Mesendoderm (in vitro differentiated cells): ENCODE measurements at regions not wholly inside any gene's neighbourhood (a gene's known extent, or its start where the extent isn't known, plus 50 kb on each side); places are given as distances from the start of the nearest gene placed in this dataset.

Source experiments
- DNase-seq: peaks from one replicate; pipeline ENCODE4 v3.0.0; 2013
- H2AK5ac ChIP-seq: 2 replicates; pipeline ENCODE4 v1.6.1; 2013; ENCODE audit warnings: low read length, inconsistent platforms
- H2BK120ac ChIP-seq: 2 replicates; pipeline ENCODE4 v1.6.1; 2013; ENCODE audit warnings: low read depth, mild to moderate bottlenecking, low read length, moderate library complexity, mixed read lengths
- H2BK15ac ChIP-seq: replicated peaks from 2 replicates; pipeline ENCODE4 v1.6.1; 2013; ENCODE audit warnings: low read depth, mild to moderate bottlenecking, moderate library complexity
- H2BK5ac ChIP-seq: 2 replicates; pipeline ENCODE4 v1.6.1; 2013; ENCODE audit warnings: low read length, inconsistent platforms
- H3K18ac ChIP-seq: 2 replicates; pipeline ENCODE4 v1.6.1; 2013; ENCODE audit warnings: mild to moderate bottlenecking, low read length, mixed read lengths
- H3K23ac ChIP-seq: one replicate; pipeline ENCODE4 v1.6.1; 2013; ENCODE audit warnings: low read length
- H3K27ac ChIP-seq: 2 replicates; pipeline ENCODE4 v1.5.1; 2013; ENCODE audit warnings: low read depth, mild to moderate bottlenecking, inconsistent platforms, low read length, moderate library complexity
- H3K27me3 ChIP-seq: 2 replicates; pipeline ENCODE4 v1.6.1; 2013; ENCODE audit warnings: low read length, control low read depth, mild to moderate bottlenecking, inconsistent platforms; ENCODE audit not compliant: insufficient read depth, poor library complexity
- H3K36me3 ChIP-seq: 2 replicates; pipeline ENCODE4 v1.6.1; 2013; ENCODE audit warnings: low read length, inconsistent platforms; ENCODE audit not compliant: control insufficient read depth, insufficient read depth
- H3K4ac ChIP-seq: one replicate; pipeline ENCODE4 v1.6.1; 2013; ENCODE audit warnings: low read depth, mild to moderate bottlenecking, low read length, moderate library complexity
- H3K4me1 ChIP-seq: 2 replicates; pipeline ENCODE4 v1.6.1; 2013; ENCODE audit warnings: low read depth, low read length, inconsistent platforms; ENCODE audit not compliant: control insufficient read depth
- H3K4me2 ChIP-seq: 2 replicates; pipeline ENCODE4 v1.6.1; 2013; ENCODE audit warnings: low read length
- H3K4me3 ChIP-seq: 2 replicates; pipeline ENCODE4 v1.5.1; 2013; ENCODE audit warnings: mild to moderate bottlenecking, low read length
- H3K56ac ChIP-seq: one replicate; pipeline ENCODE4 v1.6.1; 2013; ENCODE audit warnings: low read length
- H3K79me1 ChIP-seq: 2 replicates; pipeline ENCODE4 v1.6.1; 2013; ENCODE audit warnings: low read length, inconsistent platforms
- H3K79me2 ChIP-seq: 2 replicates; pipeline ENCODE4 v1.6.1; 2013; ENCODE audit warnings: mild to moderate bottlenecking, low read length; ENCODE audit not compliant: control insufficient read depth, insufficient read depth
- H3K9ac ChIP-seq: 2 replicates; pipeline ENCODE4 v1.6.1; 2013; ENCODE audit warnings: low read length, inconsistent platforms
- H4K5ac ChIP-seq: one replicate; pipeline ENCODE4 v1.6.1; 2013; ENCODE audit warnings: low read length
- H4K8ac ChIP-seq: one replicate; pipeline ENCODE4 v1.6.1; 2013; ENCODE audit warnings: low read depth, mild to moderate bottlenecking, control low read depth, low read length, moderate library complexity
- WGBS: extraction: QIAGEN DNeasy Blood & Tissue Kit; methylation state at CpG from one replicate; pipeline ENCODE4 v1.1.7; 2013; ENCODE audit warnings: low lambda C conversion rate, missing lambda C conversion rate; ENCODE audit not compliant: insufficient coverage; ENCODE audit errors: extremely low coverage; 5-methylcytosine and 5-hydroxymethylcytosine counted together

GRCh38 chr18:61086657-61087056 lies 246.6 kb upstream of the CDH20 start:
- no peak overlapping the region for H2AK5ac ChIP-seq
- no peak overlapping the region for H3K4me3 ChIP-seq
- no peak overlapping the region for H4K5ac ChIP-seq
- no CpG with 5 or more reads among the region's 4 CpGs for WGBS
- H3K4me2 ChIP-seq, result no peak overlapping the region
- H3K36me3 ChIP-seq, result no peaks in the 10 kb centered on the region
- DNase-seq, result no peak
- H2BK120ac ChIP-seq, result no peak overlapping the region
- H2BK15ac ChIP-seq, result no peak overlapping the region
- H3K79me2 ChIP-seq, result no peaks in the 10 kb centered on the region
- no peak overlapping the region for H2BK5ac ChIP-seq
- H3K4me1 ChIP-seq, result no peaks in the 10 kb centered on the region
- H3K27me3 ChIP-seq, result no peaks in the 10 kb centered on the region
- no peaks in the 10 kb centered on the region for H3K79me1 ChIP-seq
- no peak overlapping the region for H3K9ac ChIP-seq
- no peak overlapping the region for H3K27ac ChIP-seq
- H3K56ac ChIP-seq, result no peak overlapping the region
- H3K4ac ChIP-seq, result no peak overlapping the region
- no peak overlapping the region for H4K8ac ChIP-seq
- no peak overlapping the region for H3K23ac ChIP-seq
- no peak overlapping the region for H3K18ac ChIP-seq

GRCh38 chr18:61091379-61091778 lies 241.9 kb upstream of the CDH20 start:
- Histone ChIP-seq H3K9ac (no peak overlapping the region), H2BK5ac (no peak overlapping the region), H3K27me3 (no peaks in the 10 kb centered on the region), H3K4me1 (no peaks in the 10 kb centered on the region), H3K23ac (no peak overlapping the region), H3K4ac (no peak overlapping the region), H3K4me3 (no peak overlapping the region), H3K18ac (no peak overlapping the region), H3K4me2 (no peak overlapping the region), H3K27ac (no peak overlapping the region), H3K79me1 (no peaks in the 10 kb centered on the region), H2BK15ac (no peak overlapping the region), H4K5ac (no peak overlapping the region), H3K36me3 (no peaks in the 10 kb centered on the region), H2AK5ac (no peak overlapping the region), H4K8ac (no peak overlapping the region), H2BK120ac (no peak overlapping the region), H3K56ac (no peak overlapping the region), H3K79me2 (no peaks in the 10 kb centered on the region)
- DNase-seq, result no peak
- no CpG with 5 or more reads among the region's 1 CpG for WGBS

DNA sequence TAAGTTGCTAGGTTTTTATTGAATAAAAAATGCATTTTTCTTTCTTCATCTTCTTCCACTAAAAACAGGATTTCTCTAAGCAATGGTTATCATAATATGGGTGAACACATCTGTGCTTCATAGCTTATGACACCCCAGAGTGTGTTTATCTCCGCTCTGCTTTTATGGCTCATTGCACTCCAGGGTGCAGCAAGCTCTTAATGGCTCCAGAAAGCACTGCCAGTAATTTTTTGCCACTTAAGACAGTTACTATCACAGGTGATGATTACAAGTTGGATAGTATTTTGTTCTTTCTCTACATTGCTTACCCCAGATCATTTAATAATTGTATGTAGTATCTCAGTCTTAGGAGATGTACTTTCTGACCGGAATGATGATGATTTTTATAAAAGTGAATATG lies 239.3 kb upstream of the CDH20 start:
- no peaks in the 10 kb centered on the region for H3K4me1 ChIP-seq
- no peak overlapping the region for H4K8ac ChIP-seq

GRCh38 chr18:61096226-61096625 lies 237.0 kb upstream of the CDH20 start:
- Histone ChIP-seq H3K4me1 (no peaks in the 10 kb centered on the region), H4K5ac (no peak overlapping the region), H3K27ac (no peak overlapping the region), H3K18ac (no peak overlapping the region), H3K4me3 (no peak overlapping the region), H2BK15ac (no peak overlapping the region), H2AK5ac (no peak overlapping the region), H3K79me1 (no peaks in the 10 kb centered on the region), H3K4me2 (no peak overlapping the region), H2BK120ac (no peak overlapping the region), H2BK5ac (no peak overlapping the region), H3K9ac (no peak overlapping the region), H3K23ac (no peak overlapping the region), H3K36me3 (no peaks in the 10 kb centered on the region), H3K56ac (no peak overlapping the region), H4K8ac (no peak overlapping the region), H3K79me2 (no peaks in the 10 kb centered on the region), H3K4ac (no peak overlapping the region), H3K27me3 (no peaks in the 10 kb centered on the region)
- DNase-seq, result no peak
- no CpG with 5 or more reads among the region's 2 CpGs for WGBS

More for the DNA sequence above, 239.3 kb upstream of the CDH20 start:
- H2BK120ac ChIP-seq, result no peak overlapping the region
- no CpG with 5 or more reads among the region's 2 CpGs for WGBS
- H3K4me2 ChIP-seq, result no peak overlapping the region
- no peak overlapping the region for H4K5ac ChIP-seq
- H3K56ac ChIP-seq, result no peak overlapping the region
- H3K4ac ChIP-seq, result no peak overlapping the region
- H3K79me2 ChIP-seq, result no peaks in the 10 kb centered on the region
- no peak overlapping the region for H2BK5ac ChIP-seq
- H3K36me3 ChIP-seq, result no peaks in the 10 kb centered on the region
- H3K18ac ChIP-seq, result no peak overlapping the region
- H3K9ac ChIP-seq, result no peak overlapping the region
- H3K79me1 ChIP-seq, result no peaks in the 10 kb centered on the region
- H2BK15ac ChIP-seq, result no peak overlapping the region
- no peak overlapping the region for H3K23ac ChIP-seq
- DNase-seq, result no peak
- H3K4me3 ChIP-seq, result no peak overlapping the region
- no peak overlapping the region for H3K27ac ChIP-seq
- H3K27me3 ChIP-seq, result no peaks in the 10 kb centered on the region
- no peak overlapping the region for H2AK5ac ChIP-seq

- no CpG with 5 or more reads among the region's 1 CpG for WGBS
- no peaks in the 10 kb centered on the region for H3K79me1 ChIP-seq
Observed at GRCh38 chr18:61107113-61107512, 226.1 kb upstream of the CDH20 start.

GRCh38 chr18:61108706-61109105 lies 224.5 kb upstream of the CDH20 start:
- H3K79me1 ChIP-seq, result no peaks in the 10 kb centered on the region
- no peak overlapping the region for H2AK5ac ChIP-seq
- H4K8ac ChIP-seq, result no peak overlapping the region
- H3K36me3 ChIP-seq, result no peaks in the 10 kb centered on the region
- no peak overlapping the region for H2BK120ac ChIP-seq
- H3K56ac ChIP-seq, result no peak overlapping the region
- no peak overlapping the region for H3K23ac ChIP-seq
- no peak overlapping the region for H2BK5ac ChIP-seq
- H3K18ac ChIP-seq, result no peak overlapping the region
- H3K4ac ChIP-seq, result no peak overlapping the region
- H3K79me2 ChIP-seq, result no peaks in the 10 kb centered on the region
- DNase-seq, result no peak
- H3K27ac ChIP-seq, result no peak overlapping the region
- H3K27me3 ChIP-seq, result no peaks in the 10 kb centered on the region
- H3K4me2 ChIP-seq, result no peak overlapping the region
- no peak overlapping the region for H3K4me3 ChIP-seq
- no peak overlapping the region for H2BK15ac ChIP-seq
- H4K5ac ChIP-seq, result no peak overlapping the region
- H3K4me1 ChIP-seq, result no peaks in the 10 kb centered on the region
- H3K9ac ChIP-seq, result no peak overlapping the region

More at GRCh38 chr18:61107113-61107512, 226.1 kb upstream of the CDH20 start:
- H3K56ac ChIP-seq, result no peak overlapping the region
- H3K9ac ChIP-seq, result no peak overlapping the region
- no peak overlapping the region for H2BK5ac ChIP-seq
- no peak overlapping the region for H4K5ac ChIP-seq
- H3K79me2 ChIP-seq, result no peaks in the 10 kb centered on the region
- H4K8ac ChIP-seq, result no peak overlapping the region
- H2AK5ac ChIP-seq, result no peak overlapping the region
- H2BK120ac ChIP-seq, result no peak overlapping the region
- no peak overlapping the region for H2BK15ac ChIP-seq
- no peaks in the 10 kb centered on the region for H3K36me3 ChIP-seq
- no peaks in the 10 kb centered on the region for H3K27me3 ChIP-seq
- no peak overlapping the region for H3K4ac ChIP-seq
- no peak overlapping the region for H3K4me3 ChIP-seq
- no peak overlapping the region for H3K27ac ChIP-seq
- no peak overlapping the region for H3K4me2 ChIP-seq
- no peak for DNase-seq
- H3K4me1 ChIP-seq, result no peaks in the 10 kb centered on the region
- H3K18ac ChIP-seq, result no peak overlapping the region
- H3K23ac ChIP-seq, result no peak overlapping the region
